K562 (cell line): ENCODE measurements at regions not wholly inside any gene's neighbourhood (a gene's known extent, or its start where the extent isn't known, plus 50 kb on each side); places are given as distances from the start of the nearest gene placed in this dataset.

ENCODE experiments used
- ATAC-seq: fragments of 200-7000 bp; cut with Tn5 transposase; 3 replicates; pipeline ENCODE4 v1.9.1; 2020; ENCODE audit warnings: moderate library complexity
- BruUV-seq: library from RNA; stranded (reverse); fragments of 400-500 nt; replicated peaks from 2 replicates; lab custom pipeline; 2021; lab: Mats Ljungman, UMichigan
- CTCF ChIA-PET: fragments of 300-600 bp; formaldehyde crosslinking; extraction: SDS; loops from one replicate; lab custom pipeline; 2021; ENCODE audit warnings: low intra/inter-chr PET ratio; lab: Yijun Ruan, JAX
- POLR2A ChIA-PET: fragments of 300-600, 350-650 bp; sonication (Branson Sonifier 250); formaldehyde crosslinking; extraction: SDS; loops from one replicate; lab custom pipeline; 2021; ENCODE audit warnings: antibody characterized with exemption, inconsistent platforms; lab: Yijun Ruan, JAX
- DNase-seq, 4 experiments: peaks; one replicate each; pipeline versions ENCODE4 v3.0.0 to v3.0.0-alpha.2; 2011 to 2018; ENCODE audit warnings: low spot score in 3 of 4, mixed read lengths in 3 of 4; ENCODE audit errors: extremely low read depth in 1 of 4
- FAIRE-seq: peaks from 2 replicates; lab custom pipeline; 2011; peaks lifted over from hg19 to GRCh38; lab: Jason Lieb, UNC
- H2AFZ ChIP-seq: 2 replicates; pipeline ENCODE4 v1.6.0; 2011; ENCODE audit warnings: low read depth, low read length, control low read depth, inconsistent platforms
- H3K27ac ChIP-seq: fragments of 200-600 bp; 3 replicates; pipeline ENCODE4 v1.8.0; 2011; ENCODE audit warnings: low read depth, mild to moderate bottlenecking, control low read depth, inconsistent platforms, low read length, moderate library complexity, mixed read lengths; ENCODE audit errors: extremely low read depth
- H3K27me3 ChIP-seq, 2 experiments: fragments of 300-600 bp in 1 of 2; 2 replicates in 1 of 2; 3 replicates in 1 of 2; pipeline versions ENCODE4 v1.6.0 to v1.8.0; 2011; ENCODE audit warnings: inconsistent platforms in 2 of 2, low read length in 2 of 2, mild to moderate bottlenecking in 1 of 2, mixed read lengths in 1 of 2, moderate library complexity in 1 of 2; ENCODE audit not compliant: control insufficient read depth in 2 of 2, insufficient read depth in 2 of 2
- H3K36me3 ChIP-seq: fragments of 300-600 bp; 3 replicates; pipeline ENCODE4 v1.8.0; 2011; ENCODE audit warnings: mild to moderate bottlenecking, low read length, inconsistent platforms; ENCODE audit not compliant: control insufficient read depth, insufficient read depth
- H3K4me1 ChIP-seq, 2 experiments: fragments of 200-600 bp in 1 of 2; replicated peaks in 1 of 2; 2 replicates in 1 of 2; 3 replicates in 1 of 2; pipeline versions ENCODE4 v1.5.1 to v1.8.0; 2011; ENCODE audit warnings: inconsistent platforms in 2 of 2, low read length in 2 of 2, mild to moderate bottlenecking in 1 of 2, mixed read lengths in 1 of 2, moderate library complexity in 1 of 2; ENCODE audit not compliant: control insufficient read depth in 2 of 2, insufficient read depth in 2 of 2
- H3K4me2 ChIP-seq: 2 replicates; pipeline ENCODE4 v1.6.1; 2011; ENCODE audit warnings: low read length, control low read depth, inconsistent platforms, mixed read lengths; ENCODE audit not compliant: insufficient read depth
- H3K4me3 ChIP-seq: fragments of 200-600 bp; sonication (generic), shearing (Covaris generic); 2 replicates; pipeline ENCODE4 v1.5.1; 2016; ENCODE audit warnings: control low read depth, inconsistent platforms
- H3K79me2 ChIP-seq: fragments of 200-600 bp; 3 replicates; pipeline ENCODE4 v1.8.0; 2011; ENCODE audit warnings: low read length, inconsistent platforms; ENCODE audit not compliant: control insufficient read depth, insufficient read depth
- H3K9ac ChIP-seq, 2 experiments: 2 replicates each; pipeline versions ENCODE4 v1.6.0 to v1.6.1; 2011; ENCODE audit warnings: low read depth in 2 of 2, low read length in 2 of 2, control low read depth in 1 of 2, inconsistent platforms in 1 of 2, mild to moderate bottlenecking in 1 of 2, mixed read lengths in 1 of 2; ENCODE audit not compliant: insufficient read depth in 1 of 2
- H3K9me1 ChIP-seq: one replicate; pipeline ENCODE4 v1.6.0; 2011; ENCODE audit warnings: inconsistent platforms, mild to moderate bottlenecking, low read length, moderate library complexity; ENCODE audit not compliant: control insufficient read depth, insufficient read depth
- H3K9me3 ChIP-seq: replicated peaks from 2 replicates; pipeline ENCODE4 v1.5.1; 2011; ENCODE audit warnings: low read depth, low read length, inconsistent platforms; ENCODE audit not compliant: control insufficient read depth, insufficient read depth
- H4K20me1 ChIP-seq: replicated peaks from 2 replicates; pipeline ENCODE4 v1.6.1; 2011; ENCODE audit warnings: low read length, inconsistent platforms, mixed read lengths; ENCODE audit not compliant: control insufficient read depth, insufficient read depth
- BRF1 ChIP-seq: IDR thresholded peaks from 3 replicates; pipeline ENCODE4 v1.6.1; 2011; ENCODE audit warnings: borderline replicate concordance, mild to moderate bottlenecking; ENCODE audit not compliant: insufficient read length; ENCODE audit errors: extremely low read depth
- EGR1 ChIP-seq: fragments of 450-650 bp; conservative IDR thresholded peaks from 2 replicates; pipeline ENCODE4 v1.6.1; 2017; ENCODE audit warnings: mild to moderate bottlenecking
- FOSL1 ChIP-seq: fragments of 200-800 bp; sonication (Bioruptor generic); conservative IDR thresholded peaks from 2 replicates; pipeline ENCODE4 v1.6.1; 2016; ENCODE audit warnings: missing genetic modification characterization, missing compliant biosample characterization
- GTF2F1 ChIP-seq: IDR thresholded peaks from 2 replicates; pipeline ENCODE4 v1.6.1; 2011; ENCODE audit warnings: low read depth, low read length, improper control_type of control experiment
- HCFC1 ChIP-seq: IDR thresholded peaks from 2 replicates; pipeline ENCODE4 v1.6.1; 2012; ENCODE audit warnings: low read depth, low read length, improper control_type of control experiment
- HMBOX1 ChIP-seq: sonication (generic); IDR thresholded peaks from 2 replicates; pipeline ENCODE4 v1.6.1; 2016
- KLF10 ChIP-seq: fragments of 250-450 bp; sonication (Bioruptor Pico); IDR thresholded peaks from 2 replicates; pipeline ENCODE4 v1.6.1; 2021; ENCODE audit warnings: matching md5 sums
- MNT ChIP-seq, 2 experiments: fragments of 450-650 bp; conservative IDR thresholded peaks; 2 replicates each; pipeline ENCODE4 v1.6.1; 2017; ENCODE audit warnings: mild to moderate bottlenecking in 2 of 2, moderate library complexity in 2 of 2
- NR3C1 ChIP-seq: sonication (generic); formaldehyde crosslinking; IDR thresholded peaks from 2 replicates; pipeline ENCODE4 v1.8.1; 2022; ENCODE audit warnings: missing genetic modification reagents
- SNIP1 ChIP-seq: fragments of 450-650 bp; IDR thresholded peaks from 2 replicates; pipeline ENCODE4 v1.7.1; 2017; ENCODE audit warnings: low read depth, mild to moderate bottlenecking
- STAT5B ChIP-seq: fragments of 250-450 bp; sonication (Bioruptor Pico); IDR thresholded peaks from 2 replicates; pipeline ENCODE4 v1.8.0; 2021; ENCODE audit warnings: mild to moderate bottlenecking, inconsistent platforms
- TOE1 ChIP-seq, 2 experiments: fragments of 450-650 bp in 1 of 2; sonication (generic) in 1 of 2; formaldehyde crosslinking in 1 of 2; IDR thresholded peaks; 2 replicates each; pipeline versions ENCODE4 v1.7.1 to v1.8.0; 2016 to 2022; ENCODE audit warnings: borderline replicate concordance in 2 of 2, mild to moderate bottlenecking in 2 of 2, antibody characterized with exemption in 1 of 2, inconsistent platforms in 1 of 2, low read depth in 1 of 2, missing genetic modification reagents in 1 of 2, moderate library complexity in 1 of 2
- TSC22D4 ChIP-seq: fragments of 450-650 bp; IDR thresholded peaks from 2 replicates; pipeline ENCODE4 v1.6.1; 2016; ENCODE audit warnings: missing genetic modification characterization, missing biosample characterization, control low read depth
- ZFP30 ChIP-seq: fragments of 250-450 bp; sonication (Bioruptor Pico); IDR thresholded peaks from 2 replicates; pipeline ENCODE4 v1.8.0; 2022; ENCODE audit warnings: moderate library complexity, mild to moderate bottlenecking, inconsistent platforms, borderline replicate concordance
- ZNF184 ChIP-seq: sonication (generic); formaldehyde crosslinking; IDR thresholded peaks from 2 replicates; pipeline ENCODE4 v1.5.0; 2020; ENCODE audit warnings: missing genetic modification reagents
- ZNF280A ChIP-seq: fragments of 450-650 bp; IDR thresholded peaks from 2 replicates; pipeline ENCODE4 v1.6.1; 2018; ENCODE audit warnings: mild to moderate bottlenecking, low read depth; ENCODE audit not compliant: partially characterized antibody
- ZNF408 ChIP-seq: fragments of 250-450 bp; sonication (Bioruptor Pico); IDR thresholded peaks from 2 replicates; pipeline ENCODE4 v1.4.0; 2020; ENCODE audit warnings: low read depth, mild to moderate bottlenecking, moderate library complexity
- ZNF436 ChIP-seq: fragments of 250-450, 450-650 bp; sonication (Bioruptor Pico); formaldehyde crosslinking; IDR thresholded peaks from 2 replicates; pipeline ENCODE4 v1.7.0; 2020; ENCODE audit warnings: mild to moderate bottlenecking
- ZNF586 ChIP-seq: fragments of 450-650 bp; formaldehyde crosslinking; conservative IDR thresholded peaks from 2 replicates; pipeline ENCODE4 v1.4.0; 2020; ENCODE audit warnings: mild to moderate bottlenecking, moderate library complexity
- ZSCAN32 ChIP-seq: fragments of 450-650 bp; formaldehyde crosslinking; IDR thresholded peaks from 2 replicates; pipeline ENCODE4 v1.4.0; 2020; ENCODE audit warnings: mild to moderate bottlenecking, moderate library complexity
- WGBS: fragments of 100-300 bp; shearing (Covaris generic); methylation state at CpG from one replicate; pipeline ENCODE4 v1.1.6; 2016; ENCODE audit warnings: low coverage, mixed read lengths; ENCODE audit not compliant: insufficient coverage; ENCODE audit errors: missing lambda C conversion rate; 5-methylcytosine and 5-hydroxymethylcytosine counted together
- in situ Hi-C: fragments of 300-500 bp; cut with MboI; formaldehyde crosslinking; loops from 4 replicates; pipeline ENCODE4 v1.15.0; 2018; ENCODE audit warnings: inconsistent platforms, mixed read lengths
- intact Hi-C: fragments of 100-400 bp; cut with micrococcal nuclease; formaldehyde crosslinking; loops from 2 replicates; pipeline ENCODE4 v1.14.2; 2022

GRCh38 chr1:115565791-115566190, 76.0 kb upstream of the VANGL1 start (continued):
- TF ChIP-seq ZNF280A = no peak
- no peak for TF ChIP-seq STAT5B (CRISPR knock-in tag)
- no peak for TF ChIP-seq TOE1 (IDR thresholded peaks at IDR 0.05; ENCODE audit: borderline replicate concordance)
- no peak for TF ChIP-seq TOE1 (CRISPR knock-in tag; IDR thresholded peaks at IDR 0.05; ENCODE audit: borderline replicate concordance, low read depth)

GRCh38 chr1:115565353-115565752, 76.4 kb upstream of the VANGL1 start:
- Histone ChIP-seq H3K9me3 (no peaks in the 10 kb centered on the region), H3K9ac (no peak overlapping the region), H3K27me3 (no peaks in the 10 kb centered on the region), H4K20me1 (no peaks in the 10 kb centered on the region), H3K4me2 (no peak overlapping the region), H3K4me1 (peaks cover 0 to 3% of the 10 kb centered on the region in 2 experiments; a peak in 1 of 5 replicates), H3K9me1 (no peaks in the 10 kb centered on the region), H3K27ac (no peak overlapping the region), H3K79me2 (no peaks in the 10 kb centered on the region), H3K36me3 (no peaks in the 10 kb centered on the region), H3K4me3 (no peak overlapping the region), H2AFZ (no peak overlapping the region)
- no peak for TF ChIP-seq HMBOX1
- TF ChIP-seq ZNF586 (CRISPR knock-in tag) = no peak
- TF ChIP-seq TSC22D4 = no peak
- TF ChIP-seq NR3C1 (CRISPR knock-in tag) = no peak
- TF ChIP-seq GTF2F1 = no peak
- no peak for TF ChIP-seq FOSL1 (tag)
- TF ChIP-seq KLF10 (CRISPR knock-in tag) = no peak
- TF ChIP-seq BRF1 = no peak
- TF ChIP-seq HCFC1 = no peak
- no peak for TF ChIP-seq SNIP1
- TF ChIP-seq ZFP30 (CRISPR knock-in tag) = no peak
- no peak for TF ChIP-seq EGR1
- TF ChIP-seq ZNF408 = no peak
- no peak for TF ChIP-seq ZNF184 (CRISPR knock-in tag)
- no peak for TF ChIP-seq ZSCAN32
- TF ChIP-seq ZNF436 = no peak
- no peak for TF ChIP-seq MNT (conservative IDR thresholded peaks at IDR 0.05)
- intact Hi-C loops = no loop called here
- in situ Hi-C loops = no loop called here
- CTCF ChIA-PET = no interaction called here
- DNase-seq = no peak
- 2% methylated on average over 3 of the region's 3 CpGs for WGBS
- ATAC-seq = no peak
- no peak for FAIRE-seq
- BruUV-seq = no TSS peak
- POLR2A ChIA-PET = interaction anchor here (1.4 kb wide), 1 partner anchor 27 kb away, joined by 3 read pairs; no protein-coding TSS in a partner anchor
